Posterior cingulate gyrus (tissue), 11 donors: ENCODE measurements at regions not wholly inside any gene's neighbourhood (a gene's known extent, or its start where the extent isn't known, plus 50 kb on each side); places are given as distances from the start of the nearest gene placed in this dataset.
A peak's percentile ranks its signal among the peaks of the same experiment; 100 is the strongest.

ENCODE experiments used
- DNase-seq, 10 donors: peaks; one replicate each; pipeline versions ENCODE4 v3.0.0 to v3.0.0-alpha.2; 2020 to 2021; ENCODE audit warnings: mixed read lengths in 3 of 10
- intact Hi-C: fragments of 100-400 bp; cut with DNase I; formaldehyde crosslinking; loops from one replicate; pipeline ENCODE4 v1.15.1; 2023

DNA sequence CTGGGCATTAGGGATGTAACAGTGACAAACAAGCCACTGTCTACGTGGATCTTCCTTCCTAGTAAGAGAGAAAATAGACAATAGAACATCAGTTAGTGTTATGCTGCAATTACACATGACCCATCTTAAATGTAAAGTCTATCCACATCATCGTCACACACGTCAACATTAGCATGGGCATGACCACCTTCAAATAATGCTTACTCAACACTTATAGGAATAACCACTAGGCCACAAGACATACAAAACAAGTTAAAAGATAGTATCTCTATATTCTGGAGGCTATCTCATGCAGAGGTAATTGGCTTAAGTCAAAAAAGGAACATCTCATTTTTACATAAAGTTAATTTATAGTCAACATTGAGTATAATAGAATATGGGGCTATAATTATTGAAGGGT, 156.5 kb downstream of the MOXD1 start:
- no peak for DNase-seq
- intact Hi-C loops = no loop called here

DNA sequence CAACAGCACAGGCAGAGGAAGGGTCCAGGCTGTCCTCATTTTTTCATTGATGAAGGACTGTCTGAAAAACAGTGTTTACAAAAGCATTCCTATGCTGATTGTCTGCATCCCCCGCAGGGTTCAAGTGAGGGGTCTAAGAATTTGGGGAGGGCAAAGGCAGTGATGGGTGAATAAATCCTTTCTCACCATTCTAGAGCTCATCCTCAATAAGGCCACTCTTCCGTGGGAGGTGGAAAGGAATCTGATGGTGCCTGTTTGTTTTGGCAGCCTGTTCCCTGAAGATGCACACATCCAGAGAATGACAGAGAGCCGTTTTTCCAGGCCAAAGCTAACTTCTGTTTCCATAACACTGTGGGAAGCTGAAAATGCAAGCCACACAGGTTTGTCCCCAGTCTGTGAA, 164.5 kb downstream of the MOXD1 start:
- intact Hi-C loops = no loop called here
- DNase-seq = no peak

DNA sequence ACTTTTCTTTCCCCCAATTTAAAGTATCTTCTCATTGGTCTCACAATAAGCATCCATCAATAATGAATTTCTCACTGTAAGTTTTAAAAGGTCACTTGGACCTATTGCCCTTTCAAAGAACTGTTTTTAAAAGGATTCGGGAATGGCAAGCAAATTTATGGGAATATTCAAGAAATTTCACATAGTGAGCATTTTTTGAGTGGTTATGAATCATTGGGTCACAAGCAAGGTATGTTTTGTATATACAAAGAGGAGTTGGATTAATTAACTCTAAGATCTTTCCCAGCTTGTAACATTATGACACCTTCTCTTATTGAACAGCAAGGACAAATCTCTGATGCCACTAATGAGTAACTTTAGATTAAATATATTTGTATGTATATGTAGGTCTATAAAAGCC, 165.0 kb downstream of the MOXD1 start:
- no peak for DNase-seq
- intact Hi-C loops = no loop called here

DNA sequence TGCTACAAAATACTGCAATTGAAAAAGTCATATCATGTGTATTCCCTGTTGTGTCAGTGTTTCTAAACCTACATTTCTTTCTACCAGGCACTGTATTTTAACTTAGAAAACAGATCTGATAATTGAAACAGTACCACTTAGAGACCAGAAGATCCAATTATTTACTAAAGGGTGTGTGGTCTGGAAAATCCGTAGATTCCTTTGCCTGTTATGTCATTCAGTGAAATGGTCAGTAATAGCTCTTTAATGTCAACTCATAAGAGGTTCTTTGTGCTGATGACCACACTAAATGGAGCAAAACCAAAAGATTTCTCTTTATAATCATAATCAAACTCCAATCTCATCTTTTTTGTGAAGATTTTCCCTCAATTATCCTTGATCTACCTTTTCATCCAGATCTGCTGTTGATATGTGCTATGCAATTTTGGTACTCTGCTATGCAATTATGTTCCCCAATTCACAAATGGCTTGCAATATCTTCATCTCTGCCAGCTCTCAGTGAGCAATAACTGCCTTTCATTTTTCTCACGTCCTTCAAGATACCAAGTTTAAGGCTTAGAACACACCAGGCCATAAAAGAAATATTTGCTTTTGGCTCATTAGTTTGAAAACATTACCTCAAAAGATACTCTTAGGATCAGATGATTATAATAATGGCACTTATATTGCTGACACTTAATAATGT, 165.5 kb downstream of the MOXD1 start:
- no peak for DNase-seq
- intact Hi-C loops = no loop called here

DNA sequence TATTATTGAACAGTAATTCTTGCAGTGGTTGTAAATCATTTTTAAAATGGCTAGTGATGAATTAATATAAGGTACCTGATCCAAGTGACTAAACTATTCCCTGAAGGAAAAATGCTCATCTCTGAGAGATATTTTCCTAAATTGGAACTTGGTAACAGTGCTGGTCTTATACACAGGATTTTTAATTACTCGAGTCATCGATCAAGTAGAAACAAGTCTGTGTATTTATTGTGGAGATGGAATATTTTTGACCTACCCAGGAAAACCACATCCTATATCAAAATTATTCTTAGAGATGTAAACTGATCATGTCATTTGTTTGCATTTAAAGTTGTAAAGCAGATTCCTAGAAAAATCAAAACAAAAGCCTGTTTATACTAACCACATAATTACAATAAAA, 166.9 kb downstream of the MOXD1 start:
- DNase-seq = no peak
- intact Hi-C loops = no loop called here

DNA sequence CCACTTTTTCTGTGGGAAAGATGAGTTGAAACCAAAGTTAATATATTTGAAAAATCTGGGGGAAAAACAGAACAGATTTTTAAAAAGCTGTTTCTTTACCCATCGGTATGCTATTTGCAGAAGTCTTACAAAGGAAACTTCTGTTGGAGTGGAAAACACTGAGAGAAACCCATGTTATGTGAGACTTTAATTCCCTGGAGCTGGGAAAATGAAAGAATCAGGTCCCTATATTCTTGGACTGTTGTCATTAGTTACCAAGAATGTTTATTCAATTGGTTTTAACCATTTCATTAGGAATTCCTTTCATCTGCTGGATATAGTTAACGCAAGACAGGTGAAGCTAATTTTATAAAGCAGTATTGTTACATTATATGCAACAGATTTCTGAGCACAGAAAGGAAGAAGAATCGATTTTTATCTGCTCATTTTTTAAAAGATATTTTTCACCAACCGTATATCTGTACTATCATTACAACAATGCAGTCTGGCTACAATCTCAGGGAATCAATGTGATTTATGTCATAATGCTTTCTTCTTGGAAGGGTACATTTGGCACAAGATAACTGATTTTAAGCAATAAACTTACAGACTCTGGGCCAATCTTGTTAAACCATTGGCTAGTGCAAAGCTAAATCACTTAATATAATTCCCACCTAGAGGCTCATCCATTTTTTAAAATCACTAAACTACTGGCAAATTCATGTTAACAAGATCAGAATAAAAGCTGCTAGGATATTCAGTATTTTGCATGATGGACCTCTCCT, 170.0 kb downstream of the MOXD1 start:
- DNase-seq = no peak
- intact Hi-C loops = no loop called here

DNA sequence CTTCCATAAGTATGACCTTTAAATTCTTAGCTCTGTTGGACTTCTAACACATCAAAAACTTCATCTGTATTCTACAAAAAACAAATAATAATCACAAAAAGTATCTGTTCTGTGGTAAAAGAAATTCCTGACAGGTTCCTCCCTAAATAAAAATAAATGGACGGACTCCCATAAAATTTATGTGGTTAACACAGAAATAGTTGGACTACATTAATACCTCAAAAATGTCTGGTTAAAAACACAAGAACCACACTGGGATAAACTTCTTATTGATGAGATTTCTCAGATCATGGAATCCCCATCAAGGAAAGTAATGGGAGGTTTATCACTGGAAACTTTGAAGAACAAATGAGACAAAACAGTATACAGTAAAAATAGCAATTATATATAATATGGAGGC, 172.4 kb downstream of the MOXD1 start:
- intact Hi-C loops = no loop called here
- DNase-seq = no peak

DNA sequence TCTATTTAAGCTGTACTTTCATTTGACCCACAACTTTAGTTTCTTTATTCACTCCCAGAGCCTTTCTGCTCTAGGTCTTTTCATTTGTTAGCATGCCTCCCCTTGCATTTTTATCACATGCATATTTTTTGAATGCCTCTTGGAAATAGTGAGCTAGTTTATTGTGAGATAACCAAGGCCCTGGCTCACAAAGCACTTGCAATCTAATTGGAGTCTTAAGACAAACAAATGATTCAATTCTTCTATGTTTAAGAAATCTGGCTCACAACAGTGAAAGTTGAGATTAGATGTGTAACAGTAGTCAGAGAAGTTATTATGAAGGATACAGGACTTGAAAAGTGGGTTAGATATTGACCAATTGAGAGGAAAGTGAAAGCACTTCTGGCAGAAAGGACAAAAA, 173.4 kb downstream of the MOXD1 start:
- intact Hi-C loops = no loop called here
- DNase-seq = no peak

DNA sequence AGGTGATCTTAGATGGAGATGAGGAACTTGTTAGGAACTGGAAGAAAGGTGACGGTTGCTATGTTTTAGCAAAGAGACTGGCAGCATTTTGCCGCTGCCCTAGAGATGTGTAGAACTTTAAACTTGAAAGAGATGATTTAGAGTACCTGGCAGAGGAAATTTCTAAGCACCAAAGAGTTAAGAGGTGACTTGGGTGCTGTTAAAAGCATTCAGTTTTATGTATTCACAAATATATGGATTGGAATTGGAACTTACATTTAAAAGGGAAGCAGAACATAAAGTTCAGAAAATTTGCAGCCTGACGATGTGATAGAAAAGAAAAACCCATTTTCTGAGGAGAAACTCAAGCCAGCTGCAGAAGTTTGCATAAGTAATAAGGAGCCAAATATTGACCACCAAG, 176.3 kb downstream of the MOXD1 start:
- no peak for DNase-seq
- intact Hi-C loops = no loop called here

DNA sequence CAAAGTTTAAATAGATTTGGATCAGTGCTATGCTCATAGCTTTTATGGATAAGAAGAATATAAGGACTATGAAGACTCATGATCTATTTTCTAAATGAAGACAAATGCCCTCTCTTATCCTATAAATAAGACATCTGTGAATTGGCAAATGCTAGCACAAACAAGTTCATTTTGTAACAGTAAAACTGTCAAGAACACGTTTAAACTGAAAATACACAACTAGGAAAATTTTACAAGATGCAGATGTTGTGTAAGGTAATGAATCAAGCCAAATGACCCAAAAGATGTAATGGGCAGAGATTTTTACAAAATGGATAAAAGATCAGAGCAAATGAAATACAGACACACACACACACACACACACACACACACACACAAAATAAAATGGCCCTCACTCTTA, 180.5 kb downstream of the MOXD1 start:
- no peak for DNase-seq
- intact Hi-C loops = no loop called here

DNA sequence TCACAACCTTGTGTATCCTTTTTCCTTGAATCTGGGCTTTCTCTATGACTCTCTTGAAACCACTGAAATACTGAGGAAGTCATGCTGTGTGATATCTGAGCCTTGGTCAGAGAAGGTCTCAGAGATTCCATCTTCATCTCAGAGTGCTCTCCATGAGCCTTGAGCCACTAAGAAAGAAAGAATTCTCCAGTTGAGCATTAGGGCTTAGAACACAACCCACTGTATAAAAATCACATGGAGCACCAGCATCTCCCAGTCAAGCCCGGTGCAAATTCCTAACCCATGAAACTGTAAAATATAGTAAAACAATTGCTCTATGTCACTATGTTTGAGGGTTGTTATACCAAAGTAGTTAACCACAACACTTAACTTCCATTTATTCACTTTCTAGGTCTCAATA, 181.4 kb downstream of the MOXD1 start:
- intact Hi-C loops = loop anchor here (2.0 kb wide), 1 partner anchor 295 kb away; no protein-coding TSS in a partner anchor
- no peak for DNase-seq

DNA sequence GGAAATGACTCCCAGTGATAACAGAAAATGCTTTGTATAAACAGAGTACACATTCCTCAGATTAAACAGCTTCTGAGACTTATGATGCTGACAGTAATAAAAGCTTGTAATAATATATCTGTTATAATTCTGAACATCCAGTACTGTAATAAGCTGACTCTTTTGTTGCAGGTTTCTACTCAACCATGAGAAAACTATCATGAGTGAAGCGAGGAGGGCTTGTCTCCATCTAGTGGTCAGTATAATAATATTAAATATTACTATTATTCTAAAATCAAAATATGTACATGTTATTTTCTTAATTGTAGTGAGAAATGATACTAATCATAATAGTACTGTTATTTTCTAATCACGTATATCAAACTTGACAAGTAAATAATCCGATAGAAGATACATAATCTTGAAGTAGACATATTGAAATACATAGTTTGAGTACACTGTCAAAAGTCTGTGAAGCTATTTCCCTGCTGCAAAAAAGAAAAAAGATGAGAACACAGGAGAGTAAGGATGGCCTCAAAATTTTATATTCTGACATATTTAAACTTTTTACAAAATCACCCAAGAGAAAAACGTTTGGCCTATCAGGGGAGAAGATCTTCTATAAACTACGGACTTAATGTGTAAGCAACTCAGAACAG, 183.1 kb downstream of the MOXD1 start:
- intact Hi-C loops = loop anchor here (2.0 kb wide), 1 partner anchor 293 kb away; no protein-coding TSS in a partner anchor
- DNase-seq = no peak

DNA sequence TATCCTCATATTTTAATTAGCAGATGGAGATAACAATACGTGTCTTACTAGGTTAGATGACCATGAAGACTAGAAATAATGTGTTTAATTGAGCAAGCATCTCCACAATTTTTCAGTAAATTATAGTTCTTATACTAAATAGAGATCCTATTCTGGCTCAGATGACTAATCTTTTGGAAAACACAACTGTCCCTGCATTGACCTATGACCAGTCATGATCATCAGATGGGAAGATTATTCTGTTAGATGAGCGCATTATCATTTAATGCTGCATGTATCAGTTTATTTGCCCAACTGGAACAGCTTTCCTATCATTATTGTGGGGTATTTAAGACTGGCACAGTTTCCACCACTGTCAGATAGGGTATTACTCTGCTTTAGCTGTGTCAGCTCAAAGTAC, 185.5 kb downstream of the MOXD1 start:
- intact Hi-C loops = no loop called here
- DNase-seq = no peak

DNA sequence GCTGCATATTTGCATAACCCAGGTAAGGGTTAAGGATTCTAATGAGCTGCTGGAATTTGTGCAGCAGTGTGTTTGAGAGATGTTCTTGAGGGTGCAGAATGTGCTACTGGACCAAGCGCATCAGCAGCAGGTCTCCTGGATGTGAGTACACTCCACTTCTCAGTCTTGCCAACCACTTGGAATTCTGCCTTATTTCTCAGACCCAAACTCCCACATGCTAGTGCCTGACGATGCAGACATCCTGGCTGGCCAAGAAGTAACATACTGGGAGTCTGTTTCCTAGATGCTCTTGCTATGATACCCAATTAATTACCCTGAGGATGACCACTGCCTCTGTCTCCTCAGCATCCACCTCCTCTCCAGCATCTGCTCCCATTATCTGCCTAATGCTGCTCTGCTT, 186.6 kb downstream of the MOXD1 start:
- peak in 4 of 10 donors; percentile 10 to 71 (median 33) for DNase-seq
- intact Hi-C loops = no loop called here

DNA sequence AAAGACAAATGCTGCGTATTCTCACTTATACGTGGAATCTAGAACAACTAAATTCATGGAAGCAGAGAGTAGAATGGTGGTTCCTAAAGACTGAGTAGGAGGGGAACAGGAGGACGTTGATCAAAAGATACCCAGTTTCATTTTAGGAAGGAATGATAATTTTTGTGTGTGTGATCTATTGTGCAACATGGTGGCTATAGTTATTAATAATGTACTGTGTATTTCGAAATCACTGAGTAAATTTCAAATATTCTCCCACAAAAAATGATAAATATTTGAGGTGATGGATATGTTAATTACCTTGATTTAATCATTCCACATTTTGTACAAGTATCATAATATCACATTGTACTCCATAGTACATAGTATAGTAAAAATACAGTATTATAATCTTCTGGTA, 187.5 kb downstream of the MOXD1 start:
- intact Hi-C loops = no loop called here
- DNase-seq = no peak

DNA sequence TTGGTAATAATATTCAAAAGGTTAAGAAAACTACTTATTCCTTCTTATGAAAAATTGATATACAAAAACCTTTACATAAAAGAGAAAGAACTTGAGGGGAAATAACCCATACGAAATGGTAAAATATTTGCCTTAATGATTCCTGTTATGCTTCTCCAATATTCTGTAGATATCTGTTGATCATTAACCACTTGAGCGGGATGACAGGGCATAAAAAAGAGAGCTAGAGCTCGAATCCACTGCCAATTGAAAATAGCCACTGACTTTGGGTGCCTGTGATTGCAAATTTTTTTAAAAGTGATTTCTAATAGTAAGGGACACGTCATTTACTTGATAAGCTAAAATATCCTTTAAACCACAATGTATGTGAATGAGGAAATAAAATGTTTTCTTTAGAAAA, 188.1 kb downstream of the MOXD1 start:
- DNase-seq = no peak
- intact Hi-C loops = no loop called here

DNA sequence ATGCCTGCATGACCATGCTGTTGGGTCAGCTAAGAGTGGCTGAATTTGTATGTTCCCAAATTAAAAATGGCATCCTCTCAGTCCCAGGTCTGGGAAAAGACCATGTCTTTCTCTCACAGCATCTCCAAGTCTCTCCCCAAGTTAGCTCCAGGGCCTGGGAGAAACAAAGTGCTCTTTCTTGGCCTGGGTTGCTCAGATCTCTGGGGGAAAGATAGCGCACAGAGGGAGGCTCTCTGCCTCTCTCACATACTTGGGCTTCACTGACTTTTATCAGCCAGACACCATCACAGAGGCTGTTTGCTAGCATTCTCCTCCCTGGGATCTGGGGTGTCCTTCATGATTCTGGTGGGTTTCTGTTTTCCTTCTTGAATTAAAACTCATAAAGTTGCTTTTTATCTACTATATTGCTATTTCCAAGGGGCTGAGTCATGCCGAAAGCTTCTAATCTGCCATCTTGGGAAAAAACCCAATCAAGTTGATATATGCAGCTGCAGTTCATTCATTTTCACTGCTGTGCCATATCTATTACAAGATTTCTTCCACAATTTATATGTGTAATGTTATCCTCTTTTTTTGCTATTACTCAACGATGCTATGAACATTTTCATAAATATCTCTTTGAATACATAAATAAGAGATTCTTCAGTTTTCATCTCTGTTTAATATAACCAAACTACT, 190.2 kb downstream of the MOXD1 start:
- no peak for DNase-seq
- intact Hi-C loops = no loop called here

DNA sequence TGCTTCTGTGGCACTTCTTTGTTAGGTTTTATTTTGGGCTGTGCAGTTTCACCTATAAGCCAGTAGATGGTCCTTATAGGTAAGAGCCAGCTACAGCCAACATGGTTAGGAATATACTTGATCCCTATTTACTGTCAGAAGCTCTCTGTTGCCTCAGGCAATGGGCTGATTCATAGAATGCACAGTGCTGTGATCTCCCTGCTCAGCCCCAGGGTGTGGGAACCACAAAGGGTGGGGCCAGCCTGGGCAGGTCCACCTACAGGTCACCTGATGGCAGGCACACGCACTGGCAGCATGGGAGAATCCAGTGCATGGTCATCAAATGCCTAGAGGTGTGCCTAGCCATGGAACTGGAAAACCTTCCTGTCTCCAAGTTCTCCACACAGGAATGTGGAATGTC, 191.9 kb downstream of the MOXD1 start:
- intact Hi-C loops = no loop called here
- DNase-seq = peak in 1 of 10 donors; percentile 43

DNA sequence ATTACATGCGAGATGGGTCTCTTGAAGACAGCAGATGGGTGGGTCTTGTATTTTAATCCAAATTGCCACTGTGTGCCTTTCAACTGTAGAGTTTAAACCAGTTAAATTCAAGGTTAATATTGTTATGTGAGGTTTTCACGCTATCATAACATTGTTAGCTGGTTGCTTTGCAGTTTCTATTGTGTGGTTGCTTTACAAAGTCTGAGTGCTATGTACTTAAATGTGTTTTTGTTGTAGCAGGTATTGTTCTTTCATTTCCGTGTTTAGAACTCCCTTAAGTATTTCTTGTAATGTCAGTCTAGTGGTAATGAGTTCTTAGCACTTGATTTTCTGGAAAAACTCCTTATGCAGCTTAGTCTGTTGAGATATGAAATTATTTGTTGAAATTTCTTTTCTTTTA, 193.3 kb downstream of the MOXD1 start:
- intact Hi-C loops = no loop called here

DNA sequence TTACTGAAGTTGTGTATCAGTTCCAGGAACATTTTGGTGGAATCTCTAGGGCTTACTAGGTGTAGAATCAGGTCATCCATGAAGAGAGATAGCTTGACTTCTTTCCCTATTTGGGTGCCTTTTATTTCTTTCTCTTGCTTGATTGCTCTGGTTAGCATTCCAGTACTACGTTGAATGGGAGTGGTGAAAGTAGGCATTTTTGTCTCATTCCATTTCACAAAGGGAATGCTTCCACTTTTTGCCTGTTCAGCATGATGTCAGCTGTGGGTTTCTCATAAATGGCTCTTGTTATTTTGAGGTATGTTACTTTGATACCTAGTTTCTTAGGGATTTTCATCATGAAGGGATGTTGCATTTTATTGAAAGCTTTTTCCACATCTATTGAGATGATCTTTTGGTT, 195.3 kb downstream of the MOXD1 start:
- intact Hi-C loops = no loop called here
- DNase-seq = no peak

More for the DNA sequence above, 193.3 kb downstream of the MOXD1 start:
- no peak for DNase-seq

DNA sequence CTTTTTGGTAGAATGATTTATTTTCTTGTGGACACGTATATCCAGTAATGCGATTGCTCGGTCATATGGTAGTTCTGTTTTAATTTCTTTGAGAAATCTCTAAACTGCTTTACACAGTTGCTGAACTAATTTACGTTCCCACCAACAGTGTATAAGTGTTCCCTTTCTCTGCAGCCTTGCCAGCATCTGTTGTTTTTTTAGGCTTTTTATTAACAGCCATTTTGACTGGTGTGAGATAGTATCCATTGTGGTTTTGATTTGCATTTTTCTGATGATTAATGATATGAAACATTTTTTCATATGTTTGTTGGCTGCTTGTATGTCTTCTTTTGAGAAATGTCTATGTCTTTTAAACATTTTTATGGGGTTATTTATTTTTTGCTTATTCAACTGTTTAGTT, 196.7 kb downstream of the MOXD1 start:
- intact Hi-C loops = no loop called here
- no peak for DNase-seq
